ENCODE measurements at regions not wholly inside any gene's neighbourhood (a gene's known extent, or its start where the extent isn't known, plus 50 kb on each side); places are given as distances from the start of the nearest gene placed in this dataset.

DNA sequence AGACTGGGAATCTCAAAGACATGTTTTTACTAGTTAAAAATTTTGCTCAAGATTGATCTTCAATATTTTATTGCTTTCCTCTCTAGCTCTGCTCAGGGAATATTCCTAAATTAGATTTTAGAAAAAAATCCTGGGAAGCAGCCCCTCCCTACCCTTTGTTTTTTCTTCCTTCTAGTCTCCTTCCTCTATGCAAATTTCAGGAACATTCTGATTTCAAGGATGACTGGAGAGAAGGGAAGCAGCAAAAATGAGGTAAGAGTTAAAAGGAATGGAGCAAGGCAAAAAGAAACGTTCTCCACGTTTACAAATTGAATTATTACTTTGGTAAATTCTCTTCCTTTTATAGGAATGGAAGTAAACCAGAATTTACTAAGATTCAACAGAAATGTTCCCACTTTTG is 493.4 kb upstream of the TUSC1 start:
- DNase-seq (ENCODE audit: low read depth), result no peak
- H3K4me3 ChIP-seq (ENCODE audit: low read depth, low read length), result no peak overlapping the region
- TF ChIP-seq MYC (IDR thresholded peaks at IDR 0.05; ENCODE audit: low read depth, low read length) (no peak), POLR2A (IDR thresholded peaks at IDR 0.05; ENCODE audit: extremely low read depth, insufficient read length) (no peak)
- TF ChIP-seq, protein P1, sequence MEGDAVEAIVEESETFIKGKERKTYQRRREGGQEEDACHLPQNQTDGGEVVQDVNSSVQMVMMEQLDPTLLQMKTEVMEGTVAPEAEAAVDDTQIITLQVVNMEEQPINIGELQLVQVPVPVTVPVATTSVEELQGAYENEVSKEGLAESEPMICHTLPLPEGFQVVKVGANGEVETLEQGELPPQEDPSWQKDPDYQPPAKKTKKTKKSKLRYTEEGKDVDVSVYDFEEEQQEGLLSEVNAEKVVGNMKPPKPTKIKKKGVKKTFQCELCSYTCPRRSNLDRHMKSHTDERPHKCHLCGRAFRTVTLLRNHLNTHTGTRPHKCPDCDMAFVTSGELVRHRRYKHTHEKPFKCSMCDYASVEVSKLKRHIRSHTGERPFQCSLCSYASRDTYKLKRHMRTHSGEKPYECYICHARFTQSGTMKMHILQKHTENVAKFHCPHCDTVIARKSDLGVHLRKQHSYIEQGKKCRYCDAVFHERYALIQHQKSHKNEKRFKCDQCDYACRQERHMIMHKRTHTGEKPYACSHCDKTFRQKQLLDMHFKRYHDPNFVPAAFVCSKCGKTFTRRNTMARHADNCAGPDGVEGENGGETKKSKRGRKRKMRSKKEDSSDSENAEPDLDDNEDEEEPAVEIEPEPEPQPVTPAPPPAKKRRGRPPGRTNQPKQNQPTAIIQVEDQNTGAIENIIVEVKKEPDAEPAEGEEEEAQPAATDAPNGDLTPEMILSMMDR (IDR thresholded peaks at IDR 0.05; ENCODE audit: low read depth, low read length), result no peak
- TF ChIP-seq, protein P2, sequence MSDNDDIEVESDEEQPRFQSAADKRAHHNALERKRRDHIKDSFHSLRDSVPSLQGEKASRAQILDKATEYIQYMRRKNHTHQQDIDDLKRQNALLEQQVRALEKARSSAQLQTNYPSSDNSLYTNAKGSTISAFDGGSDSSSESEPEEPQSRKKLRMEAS (IDR thresholded peaks at IDR 0.05; ENCODE audit: low read depth, low read length), result no peak

DNA sequence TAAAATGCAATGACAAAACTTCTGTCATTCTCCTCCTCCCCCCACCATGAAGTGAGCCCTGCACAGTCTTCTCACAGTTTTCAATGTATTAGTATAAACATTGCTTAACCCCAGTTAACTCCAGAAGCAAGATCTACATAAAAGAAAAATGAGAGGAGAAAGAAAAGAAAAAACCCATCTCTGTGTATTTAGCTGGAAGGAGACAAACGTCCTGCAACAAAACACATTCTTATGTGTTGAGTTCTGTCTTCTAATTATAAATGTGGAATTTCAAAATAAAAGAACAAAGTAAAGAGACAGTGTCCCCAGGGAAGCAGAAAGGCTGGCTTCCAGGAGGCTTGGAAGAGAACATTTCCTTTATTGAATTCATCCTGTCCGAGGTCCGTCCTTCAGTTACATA is 491.9 kb upstream of the TUSC1 start:
- TF ChIP-seq, protein P1 (IDR thresholded peaks at IDR 0.05; ENCODE audit: low read depth, low read length), result no peak
- TF ChIP-seq MYC (IDR thresholded peaks at IDR 0.05; ENCODE audit: low read depth, low read length) (no peak), POLR2A (IDR thresholded peaks at IDR 0.05; ENCODE audit: extremely low read depth, insufficient read length) (no peak)
- TF ChIP-seq, protein P2 (IDR thresholded peaks at IDR 0.05; ENCODE audit: low read depth, low read length), result no peak
- DNase-seq (ENCODE audit: low read depth), result no peak
- H3K4me3 ChIP-seq (ENCODE audit: low read depth, low read length), result no peak overlapping the region

DNA sequence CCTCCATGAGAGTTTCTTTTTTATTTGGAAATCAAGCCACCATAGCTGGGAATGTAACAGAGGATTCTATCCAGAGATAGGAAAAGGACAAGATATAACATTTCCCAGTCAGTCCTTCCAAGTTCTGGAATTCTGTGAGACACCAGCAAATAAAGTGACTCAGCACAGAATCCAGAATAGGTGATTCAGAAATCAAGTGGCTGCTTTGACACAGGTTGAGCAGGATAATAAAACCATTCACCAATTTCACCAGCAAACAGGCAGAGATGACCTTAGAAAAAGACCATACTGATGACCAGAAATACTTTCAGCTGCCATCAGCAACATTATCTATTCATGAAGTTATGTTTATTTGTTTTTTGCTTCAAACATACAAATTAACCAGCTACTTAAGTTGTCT is 491.5 kb upstream of the TUSC1 start:
- no peak for TF ChIP-seq POLR2A (IDR thresholded peaks at IDR 0.05; ENCODE audit: extremely low read depth, insufficient read length)
- TF ChIP-seq MYC (IDR thresholded peaks at IDR 0.05; ENCODE audit: low read depth, low read length), result no peak
- TF ChIP-seq, protein P2 (IDR thresholded peaks at IDR 0.05; ENCODE audit: low read depth, low read length), result no peak
- TF ChIP-seq, protein P1 (IDR thresholded peaks at IDR 0.05; ENCODE audit: low read depth, low read length), result no peak
- no peak for DNase-seq (ENCODE audit: low read depth)
- H3K4me3 ChIP-seq (ENCODE audit: low read depth, low read length), result no peak overlapping the region

DNA sequence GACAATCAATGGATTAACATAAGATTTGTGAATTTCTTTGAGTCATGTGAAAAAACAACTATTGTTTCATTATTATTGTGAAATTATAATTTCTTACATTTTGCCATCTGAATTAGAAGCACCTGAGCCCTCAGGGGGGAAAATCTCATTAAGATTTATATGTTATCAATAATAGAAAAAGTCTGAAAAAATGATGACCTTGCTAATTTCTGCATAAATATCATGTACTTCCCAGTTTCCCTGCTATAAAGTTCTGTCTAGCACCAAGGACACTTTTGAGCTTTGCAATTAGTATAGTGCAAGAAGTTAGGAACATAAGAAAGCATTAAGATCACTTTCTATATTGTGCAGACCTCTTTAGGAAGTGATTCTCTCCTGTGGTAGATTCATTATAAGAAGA is 488.3 kb upstream of the TUSC1 start:
- TF ChIP-seq POLR2A (IDR thresholded peaks at IDR 0.05; ENCODE audit: extremely low read depth, insufficient read length) (no peak), MYC (IDR thresholded peaks at IDR 0.05; ENCODE audit: low read depth, low read length) (no peak)
- TF ChIP-seq, protein P2 (IDR thresholded peaks at IDR 0.05; ENCODE audit: low read depth, low read length), result no peak
- TF ChIP-seq, protein P1 (IDR thresholded peaks at IDR 0.05; ENCODE audit: low read depth, low read length), result no peak
- no peak overlapping the region for H3K4me3 ChIP-seq (ENCODE audit: low read depth, low read length)
- no peak for DNase-seq (ENCODE audit: low read depth)

DNA sequence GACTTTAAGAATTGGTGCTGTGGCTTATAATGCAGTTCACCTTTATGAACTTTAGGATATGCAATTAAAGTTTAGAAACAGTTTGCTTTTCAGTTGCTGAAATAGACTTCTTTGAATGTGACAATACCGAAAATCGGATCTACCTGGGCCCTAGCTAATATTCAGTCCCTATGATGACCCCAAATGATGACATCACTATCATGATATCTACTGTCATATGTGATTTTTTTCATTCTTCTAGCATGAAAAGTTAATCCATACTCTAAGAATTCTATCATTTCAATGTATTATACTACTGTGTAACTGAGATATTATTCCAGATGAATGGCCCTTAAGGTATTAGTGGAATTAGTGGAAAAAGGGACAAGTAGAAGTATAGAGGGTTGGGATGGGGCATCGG is 487.2 kb upstream of the TUSC1 start:
- DNase-seq (ENCODE audit: low read depth), result no peak
- TF ChIP-seq, protein P1 (IDR thresholded peaks at IDR 0.05; ENCODE audit: low read depth, low read length), result no peak
- TF ChIP-seq MYC (IDR thresholded peaks at IDR 0.05; ENCODE audit: low read depth, low read length), result no peak
- TF ChIP-seq, protein P2 (IDR thresholded peaks at IDR 0.05; ENCODE audit: low read depth, low read length), result no peak
- no peak for TF ChIP-seq POLR2A (IDR thresholded peaks at IDR 0.05; ENCODE audit: extremely low read depth, insufficient read length)

DNA sequence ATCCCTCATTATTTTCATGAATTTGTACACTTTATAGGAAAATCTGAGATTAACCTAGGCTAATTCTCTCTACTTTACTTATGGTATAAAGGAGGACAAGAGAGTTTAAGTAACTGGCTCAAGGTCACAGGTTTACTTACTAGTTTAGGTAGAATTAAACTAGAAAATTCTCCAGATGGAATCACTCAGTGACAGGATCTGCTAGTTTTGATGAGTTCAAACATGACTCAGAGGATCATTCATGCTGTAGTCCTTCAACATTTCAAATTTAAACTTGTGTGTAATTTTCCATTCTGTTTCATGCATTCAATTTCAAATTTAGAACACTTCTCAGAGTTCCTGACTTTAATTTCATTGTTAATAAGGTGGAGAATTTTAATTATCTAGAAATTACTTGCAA is 485.7 kb upstream of the TUSC1 start:
- no peak for TF ChIP-seq POLR2A (IDR thresholded peaks at IDR 0.05; ENCODE audit: extremely low read depth, insufficient read length)
- TF ChIP-seq, protein P1 (IDR thresholded peaks at IDR 0.05; ENCODE audit: low read depth, low read length), result no peak
- TF ChIP-seq MYC (IDR thresholded peaks at IDR 0.05; ENCODE audit: low read depth, low read length), result no peak
- TF ChIP-seq, protein P2 (IDR thresholded peaks at IDR 0.05; ENCODE audit: low read depth, low read length), result no peak
- no peak overlapping the region for H3K4me3 ChIP-seq (ENCODE audit: low read depth, low read length)
- no peak for DNase-seq (ENCODE audit: low read depth)

More for the DNA sequence above, 487.2 kb upstream of the TUSC1 start:
- no peak overlapping the region for H3K4me3 ChIP-seq (ENCODE audit: low read depth, low read length)
